BJ (cell line): ENCODE measurements at regions not wholly inside any gene's neighbourhood (a gene's known extent, or its start where the extent isn't known, plus 50 kb on each side); places are given as distances from the start of the nearest gene placed in this dataset.

Experiments
- CTCF ChIA-PET: fragments of 350-600 bp; formaldehyde crosslinking; extraction: SDS; loops from one replicate; lab custom pipeline; 2021; ENCODE audit warnings: antibody characterized with exemption, inconsistent platforms; lab: Yijun Ruan, JAX
- POLR2A ChIA-PET: fragments of 300-600 bp; sonication (Branson Sonifier 250); formaldehyde crosslinking; extraction: SDS; loops from one replicate; lab custom pipeline; 2021; ENCODE audit warnings: antibody characterized with exemption; lab: Charles Lee
- DNase-seq: peaks from one replicate; pipeline ENCODE4 v3.0.0-alpha.2; 2011; ENCODE audit warnings: low read depth
- H3K27me3 ChIP-seq: 2 replicates; pipeline ENCODE4 v1.6.0; 2011; ENCODE audit warnings: low read length; ENCODE audit not compliant: control insufficient read depth, insufficient read depth
- H3K36me3 ChIP-seq: 2 replicates; pipeline ENCODE4 v1.5.1; 2011; ENCODE audit warnings: low read length; ENCODE audit not compliant: control insufficient read depth, insufficient read depth
- H3K4me3 ChIP-seq: 2 replicates; pipeline ENCODE4 v1.5.1; 2011; ENCODE audit warnings: low read depth, mild to moderate bottlenecking, control low read depth, low read length
- TF ChIP-seq, protein P1 (sequence below): IDR thresholded peaks from 2 replicates; pipeline ENCODE4 v1.5.1; 2011; ENCODE audit warnings: low read depth, mild to moderate bottlenecking, control low read depth, inconsistent platforms, low read length, moderate library complexity; ENCODE audit not compliant: insufficient read depth

GRCh38 chr6:139888681-139889122, 514.3 kb upstream of the CITED2 start:
- Histone ChIP-seq H3K4me3 (no peak overlapping the region), H3K36me3 (no peaks in the 10 kb centered on the region), H3K27me3 (no peaks in the 10 kb centered on the region)
- POLR2A ChIA-PET: interaction anchor here (0.5 to 0.8 kb wide), 2 partner anchors 164 to 513 kb away, joined by 3 to 4 read pairs; no protein-coding TSS in a partner anchor
- CTCF ChIA-PET: interaction anchor here (0.7 kb wide), 1 partner anchor 127 kb away, joined by 4 read pairs; no protein-coding TSS in a partner anchor
- DNase-seq: no peak
- TF ChIP-seq, protein P1, sequence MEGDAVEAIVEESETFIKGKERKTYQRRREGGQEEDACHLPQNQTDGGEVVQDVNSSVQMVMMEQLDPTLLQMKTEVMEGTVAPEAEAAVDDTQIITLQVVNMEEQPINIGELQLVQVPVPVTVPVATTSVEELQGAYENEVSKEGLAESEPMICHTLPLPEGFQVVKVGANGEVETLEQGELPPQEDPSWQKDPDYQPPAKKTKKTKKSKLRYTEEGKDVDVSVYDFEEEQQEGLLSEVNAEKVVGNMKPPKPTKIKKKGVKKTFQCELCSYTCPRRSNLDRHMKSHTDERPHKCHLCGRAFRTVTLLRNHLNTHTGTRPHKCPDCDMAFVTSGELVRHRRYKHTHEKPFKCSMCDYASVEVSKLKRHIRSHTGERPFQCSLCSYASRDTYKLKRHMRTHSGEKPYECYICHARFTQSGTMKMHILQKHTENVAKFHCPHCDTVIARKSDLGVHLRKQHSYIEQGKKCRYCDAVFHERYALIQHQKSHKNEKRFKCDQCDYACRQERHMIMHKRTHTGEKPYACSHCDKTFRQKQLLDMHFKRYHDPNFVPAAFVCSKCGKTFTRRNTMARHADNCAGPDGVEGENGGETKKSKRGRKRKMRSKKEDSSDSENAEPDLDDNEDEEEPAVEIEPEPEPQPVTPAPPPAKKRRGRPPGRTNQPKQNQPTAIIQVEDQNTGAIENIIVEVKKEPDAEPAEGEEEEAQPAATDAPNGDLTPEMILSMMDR: no peak

DNA sequence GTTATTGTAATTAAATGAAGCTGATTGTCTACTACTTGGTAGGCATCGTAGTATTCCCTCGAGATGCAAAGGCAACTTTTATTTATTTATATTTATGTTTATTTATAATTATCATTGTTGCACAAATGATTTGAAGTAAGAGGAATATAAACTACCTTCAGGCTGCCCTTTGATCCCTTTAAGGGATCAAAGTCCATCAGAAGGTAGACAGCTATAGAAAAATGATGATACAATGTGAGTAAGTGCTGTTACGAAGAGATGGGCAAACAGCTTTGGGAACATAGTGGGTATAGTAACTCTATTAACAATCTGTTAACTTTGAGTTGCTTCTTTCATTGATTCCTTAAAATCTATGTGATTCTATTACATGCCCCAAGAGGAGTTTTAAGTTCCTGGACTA, 512.8 kb upstream of the CITED2 start:
- TF ChIP-seq, protein P1: no peak
- Histone ChIP-seq H3K27me3 (no peaks in the 10 kb centered on the region), H3K36me3 (no peaks in the 10 kb centered on the region), H3K4me3 (no peak overlapping the region)
- ChIA-PET CTCF (no interaction called here), POLR2A (no interaction called here)
- no peak for DNase-seq

- TF ChIP-seq, protein P1: no peak
- ChIA-PET POLR2A (no interaction called here), CTCF (no interaction called here)
Observed at GRCh38 chr6:139886396-139886795, 511.9 kb upstream of the CITED2 start.

GRCh38 chr6:139885909-139886308, 511.5 kb upstream of the CITED2 start:
- DNase-seq: no peak
- ChIA-PET CTCF (no interaction called here), POLR2A (no interaction called here)
- Histone ChIP-seq H3K27me3 (no peaks in the 10 kb centered on the region), H3K4me3 (no peak overlapping the region), H3K36me3 (no peaks in the 10 kb centered on the region)
- TF ChIP-seq, protein P1: no peak

More at GRCh38 chr6:139886396-139886795, 511.9 kb upstream of the CITED2 start:
- no peak for DNase-seq
- Histone ChIP-seq H3K36me3 (no peaks in the 10 kb centered on the region), H3K4me3 (no peak overlapping the region), H3K27me3 (no peaks in the 10 kb centered on the region)

- TF ChIP-seq, protein P1: no peak
- ChIA-PET CTCF (no interaction called here), POLR2A (no interaction called here)
- Histone ChIP-seq H3K36me3 (no peaks in the 10 kb centered on the region), H3K4me3 (no peak overlapping the region), H3K27me3 (no peaks in the 10 kb centered on the region)
- no peak for DNase-seq
Observed at GRCh38 chr6:139883776-139884175, 509.3 kb upstream of the CITED2 start.
